LNCaP clone FGC (cell line): ENCODE measurements at regions not wholly inside any gene's neighbourhood (a gene's known extent, or its start where the extent isn't known, plus 50 kb on each side); places are given as distances from the start of the nearest gene placed in this dataset.

Experiments
- DNase-seq: peaks from one replicate; pipeline ENCODE4 v3.0.0-alpha.2; 2011; ENCODE audit warnings: low read depth
- H3K4me3 ChIP-seq: 2 replicates; pipeline ENCODE4 v1.5.1; 2011; ENCODE audit warnings: mild to moderate bottlenecking, low read depth, low read length, control low read depth
- CTCF ChIP-seq: IDR thresholded peaks from 2 replicates; pipeline ENCODE4 v1.5.1; 2012; ENCODE audit warnings: mild to moderate bottlenecking; ENCODE audit not compliant: control insufficient read depth, insufficient read depth; ENCODE audit errors: extremely low read depth

GRCh38 chr7:125573126-125573525 lies 643.5 kb upstream of the POT1 start:
- no peak overlapping the region for H3K4me3 ChIP-seq
- TF ChIP-seq CTCF, result no peak
- peak; percentile 76 for DNase-seq

- TF ChIP-seq CTCF, result no peak
- H3K4me3 ChIP-seq, result no peak overlapping the region
- no peak for DNase-seq
Measured at GRCh38 chr7:125572414-125572813, 642.8 kb upstream of the POT1 start.

- TF ChIP-seq CTCF, result no peak
- no peak overlapping the region for H3K4me3 ChIP-seq
- no peak for DNase-seq
Measured at GRCh38 chr7:125568799-125569198, 639.2 kb upstream of the POT1 start.

- no peak for TF ChIP-seq CTCF
- no peak for DNase-seq
- H3K4me3 ChIP-seq, result no peak overlapping the region
Measured at GRCh38 chr7:125567686-125568085, 638.1 kb upstream of the POT1 start.

GRCh38 chr7:125563964-125564529 lies 634.4 kb upstream of the POT1 start:
- no peak for TF ChIP-seq CTCF
- no peak for DNase-seq
- H3K4me3 ChIP-seq, result no peak overlapping the region

- no peak for TF ChIP-seq CTCF
- no peak overlapping the region for H3K4me3 ChIP-seq
- no peak for DNase-seq
Measured at GRCh38 chr7:125563557-125563956, 633.9 kb upstream of the POT1 start.

- no peak for TF ChIP-seq CTCF
- no peak overlapping the region for H3K4me3 ChIP-seq
- DNase-seq, result no peak
Measured at GRCh38 chr7:125561006-125561405, 631.4 kb upstream of the POT1 start.
